Dendritic cell treated with granulocyte-macrophage colony-stimulating factor and Interleukin-4, amounts not matched to agents 40 ng/mL and 50 ng/mL, for 4 days (primary cell): ENCODE measurements at regions not wholly inside any gene's neighbourhood (a gene's known extent, or its start where the extent isn't known, plus 50 kb on each side); places are given as distances from the start of the nearest gene placed in this dataset.
"Not testable (repeated sequence)": the region's sequence is repeated elsewhere in the genome, so short reads cannot be mapped to it uniquely, and the experiment has no call there.

ENCODE experiments used
- H3K27ac Mint-ChIP-seq: one replicate; pipeline ENCODE4 v1.8.0; 2022; ENCODE audit warnings: mild to moderate bottlenecking, mixed read lengths
- H3K27me3 Mint-ChIP-seq: one replicate; pipeline ENCODE4 v1.8.0; 2022; ENCODE audit warnings: mild to moderate bottlenecking, mixed read lengths
- H3K36me3 Mint-ChIP-seq: one replicate; pipeline ENCODE4 v1.8.0; 2022; ENCODE audit warnings: low read depth, mixed read lengths
- H3K4me1 Mint-ChIP-seq: one replicate; pipeline ENCODE4 v1.8.0; 2022; ENCODE audit warnings: low read depth, mixed read lengths
- H3K4me3 Mint-ChIP-seq: one replicate; pipeline ENCODE4 v1.8.0; 2022; ENCODE audit warnings: mild to moderate bottlenecking, moderate library complexity, mixed read lengths
- H3K9me3 Mint-ChIP-seq: one replicate; pipeline ENCODE4 v1.8.0; 2022; ENCODE audit warnings: mixed read lengths
- intact Hi-C: fragments of 100-400 bp; cut with micrococcal nuclease; formaldehyde crosslinking; loops from one replicate; pipeline ENCODE4 v1.15.0; 2022

DNA sequence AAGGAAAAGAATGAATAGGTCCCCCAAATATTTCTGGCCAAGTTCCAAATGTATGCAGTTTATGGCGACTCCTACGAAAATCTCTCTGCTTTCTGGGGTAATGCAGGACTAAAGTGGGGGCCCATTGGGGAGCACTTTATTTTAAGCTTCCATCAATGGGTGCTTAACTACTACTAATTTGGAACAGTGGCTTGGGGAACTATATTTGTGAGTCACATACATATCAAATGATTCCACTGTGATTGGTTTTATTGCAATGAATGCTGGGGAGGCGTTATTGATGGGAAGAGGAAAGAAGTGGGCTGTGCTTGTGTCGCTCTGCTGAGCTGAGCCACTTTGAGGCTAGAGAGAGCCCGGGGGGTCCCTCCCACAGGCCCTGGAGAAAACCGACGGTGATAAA is 560.4 kb upstream of the SALL3 start:
- no peak overlapping the region for H3K4me3 Mint-ChIP-seq
- H3K9me3 Mint-ChIP-seq = no peaks in the 10 kb centered on the region
- H3K4me1 Mint-ChIP-seq = no peaks in the 10 kb centered on the region
- no peaks in the 10 kb centered on the region for H3K36me3 Mint-ChIP-seq
- intact Hi-C loops = no loop called here
- no peak overlapping the region for H3K27ac Mint-ChIP-seq
- peaks cover 1% of the 10 kb centered on the region for H3K27me3 Mint-ChIP-seq

DNA sequence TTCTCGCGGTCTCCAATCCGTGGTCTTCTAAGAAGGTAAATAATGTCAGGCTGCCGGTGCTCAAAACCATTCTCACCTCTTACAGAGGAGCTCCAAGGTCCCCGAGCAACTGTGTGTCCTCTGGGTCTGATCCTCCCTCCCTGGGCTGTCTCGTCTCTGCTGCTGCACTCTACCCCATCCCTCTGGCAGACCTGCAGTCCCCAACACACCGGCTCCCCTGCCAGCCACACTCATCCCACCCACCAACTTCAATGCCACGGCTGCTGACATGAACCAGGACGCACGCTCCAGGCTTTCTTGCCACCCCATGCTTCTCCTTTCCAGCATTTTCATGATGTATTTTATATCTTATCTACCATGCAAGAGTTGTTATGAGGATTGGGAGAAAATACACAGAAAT is 559.5 kb upstream of the SALL3 start:
- H3K36me3 Mint-ChIP-seq = no peaks in the 10 kb centered on the region
- no peaks in the 10 kb centered on the region for H3K4me1 Mint-ChIP-seq
- peaks cover 1% of the 10 kb centered on the region for H3K27me3 Mint-ChIP-seq
- no peak overlapping the region for H3K27ac Mint-ChIP-seq
- H3K4me3 Mint-ChIP-seq = no peak overlapping the region
- intact Hi-C loops = no loop called here
- H3K9me3 Mint-ChIP-seq = no peaks in the 10 kb centered on the region

DNA sequence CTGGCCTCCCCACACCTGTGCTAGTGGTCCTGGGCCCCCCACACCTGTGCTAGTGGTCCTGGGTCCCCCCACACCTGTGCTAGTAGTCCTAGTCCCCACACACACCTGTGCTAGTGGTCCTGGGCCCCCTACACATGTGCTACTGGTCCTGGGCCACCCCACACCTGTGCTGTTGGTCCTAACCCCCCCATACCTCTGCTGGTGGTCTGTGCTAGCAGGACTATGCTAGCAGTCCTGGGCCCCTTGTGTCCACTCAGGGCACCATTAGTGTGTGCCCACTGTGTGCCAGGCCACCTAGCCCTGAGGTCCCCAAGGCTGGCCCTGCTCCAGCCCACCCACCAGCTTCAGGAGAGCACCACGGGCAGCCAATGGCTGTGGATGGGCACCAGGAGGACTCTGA is 558.2 kb upstream of the SALL3 start:
- Mint-ChIP-seq H3K4me3 (no peak overlapping the region), H3K9me3 (no peaks in the 10 kb centered on the region), H3K4me1 (no peaks in the 10 kb centered on the region), H3K27me3 (no peaks in the 10 kb centered on the region), H3K27ac (no peak overlapping the region), H3K36me3 (no peaks in the 10 kb centered on the region)
- intact Hi-C loops = no loop called here

DNA sequence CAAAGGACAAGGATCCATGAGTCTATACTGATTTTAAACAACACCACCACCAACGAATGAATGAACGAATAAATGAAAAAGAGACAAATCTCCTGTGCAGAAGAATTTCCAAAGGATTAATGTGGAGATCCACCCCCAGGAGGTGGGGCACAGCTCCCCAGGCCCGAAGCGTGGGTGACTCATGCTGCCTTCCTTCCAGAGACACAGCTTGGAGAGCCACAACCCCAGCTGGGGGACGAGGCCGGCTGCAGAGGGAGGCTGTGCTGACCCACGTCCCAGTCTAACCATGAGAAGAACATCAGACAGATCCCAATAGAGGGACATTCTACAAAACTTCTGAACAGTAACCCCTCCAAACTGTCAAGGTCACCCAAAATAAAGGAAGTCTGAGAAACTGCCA is 557.3 kb upstream of the SALL3 start:
- no peaks in the 10 kb centered on the region for H3K36me3 Mint-ChIP-seq
- H3K27ac Mint-ChIP-seq = no peak overlapping the region
- H3K9me3 Mint-ChIP-seq = no peaks in the 10 kb centered on the region
- H3K4me1 Mint-ChIP-seq = no peaks in the 10 kb centered on the region
- H3K27me3 Mint-ChIP-seq = no peaks in the 10 kb centered on the region
- H3K4me3 Mint-ChIP-seq = no peak overlapping the region
- intact Hi-C loops = no loop called here

DNA sequence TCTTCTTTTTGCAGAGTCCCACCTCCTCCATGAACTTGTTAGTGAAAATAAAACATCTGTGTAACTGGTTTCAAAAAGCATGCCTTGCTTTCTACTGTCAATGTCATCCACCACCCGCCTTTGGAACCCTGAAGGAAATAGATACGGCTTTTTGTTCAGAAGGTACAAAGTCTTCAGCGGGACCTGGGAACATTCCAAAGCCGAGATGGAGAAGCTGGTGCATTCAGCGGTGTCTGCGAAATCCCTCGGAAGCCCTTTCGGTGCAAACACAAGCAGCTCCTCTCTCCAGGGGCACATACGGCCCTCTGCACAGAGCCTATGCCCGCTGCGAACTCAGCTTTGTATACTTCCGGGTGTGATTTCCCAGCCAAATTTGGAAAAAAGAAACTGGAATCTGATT is 555.8 kb upstream of the SALL3 start:
- Mint-ChIP-seq H3K27me3 (no peaks in the 10 kb centered on the region), H3K4me1 (no peaks in the 10 kb centered on the region), H3K9me3 (no peaks in the 10 kb centered on the region), H3K4me3 (no peak overlapping the region), H3K36me3 (no peaks in the 10 kb centered on the region), H3K27ac (no peak overlapping the region)
- intact Hi-C loops = no loop called here

DNA sequence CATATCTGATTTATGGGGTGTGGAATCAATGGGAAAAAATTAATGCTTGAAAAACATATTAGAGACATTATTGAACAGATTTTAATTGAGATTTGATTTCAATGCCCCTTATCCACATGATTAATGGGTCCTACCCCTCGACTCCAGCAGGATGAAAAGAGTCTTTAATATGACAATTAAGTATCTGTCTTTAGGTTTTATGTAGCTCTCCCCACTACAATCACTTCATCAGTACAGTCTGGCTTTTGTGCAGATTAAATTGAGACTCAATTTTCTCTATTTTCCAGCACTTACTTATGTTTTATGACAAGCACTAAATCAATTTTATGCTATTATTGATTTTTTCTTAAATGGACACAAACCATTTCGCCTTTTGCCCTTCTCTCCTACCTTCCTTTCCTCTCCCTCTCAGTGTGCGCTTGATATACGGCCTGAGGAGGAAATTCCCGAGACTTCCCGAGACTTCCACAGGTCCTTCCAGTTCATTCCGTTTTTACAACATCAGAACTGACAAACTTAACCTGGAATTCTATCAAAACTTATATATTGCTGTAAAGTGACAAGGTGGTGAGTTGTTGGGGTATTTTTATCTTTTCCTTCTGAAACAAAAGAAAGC is 555.1 kb upstream of the SALL3 start:
- H3K4me1 Mint-ChIP-seq = no peaks in the 10 kb centered on the region
- intact Hi-C loops = no loop called here
- no peak overlapping the region for H3K4me3 Mint-ChIP-seq
- H3K9me3 Mint-ChIP-seq = no peaks in the 10 kb centered on the region
- H3K36me3 Mint-ChIP-seq = no peaks in the 10 kb centered on the region
- no peaks in the 10 kb centered on the region for H3K27me3 Mint-ChIP-seq
- H3K27ac Mint-ChIP-seq = no peak overlapping the region

DNA sequence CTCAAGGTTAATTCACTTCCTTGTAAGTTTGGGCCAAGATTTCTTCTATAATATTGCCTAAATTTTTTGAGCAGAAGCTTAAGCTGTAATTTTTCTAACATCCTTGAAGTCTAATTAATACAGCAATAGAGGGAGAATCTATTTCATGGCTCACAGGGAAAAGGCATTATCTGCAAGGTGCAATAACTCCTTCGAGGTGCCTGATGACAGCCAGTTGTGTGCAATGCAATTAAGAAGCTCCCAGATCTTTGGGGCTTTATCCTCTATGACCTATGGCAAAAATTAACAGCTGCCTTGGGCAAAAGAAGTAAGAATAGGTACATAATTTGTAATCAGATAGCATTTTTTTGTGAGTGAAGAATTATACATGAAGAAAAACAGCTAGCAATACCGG is 554.6 kb upstream of the SALL3 start:
- peaks cover under 1% of the 10 kb centered on the region for H3K9me3 Mint-ChIP-seq
- intact Hi-C loops = no loop called here

DNA sequence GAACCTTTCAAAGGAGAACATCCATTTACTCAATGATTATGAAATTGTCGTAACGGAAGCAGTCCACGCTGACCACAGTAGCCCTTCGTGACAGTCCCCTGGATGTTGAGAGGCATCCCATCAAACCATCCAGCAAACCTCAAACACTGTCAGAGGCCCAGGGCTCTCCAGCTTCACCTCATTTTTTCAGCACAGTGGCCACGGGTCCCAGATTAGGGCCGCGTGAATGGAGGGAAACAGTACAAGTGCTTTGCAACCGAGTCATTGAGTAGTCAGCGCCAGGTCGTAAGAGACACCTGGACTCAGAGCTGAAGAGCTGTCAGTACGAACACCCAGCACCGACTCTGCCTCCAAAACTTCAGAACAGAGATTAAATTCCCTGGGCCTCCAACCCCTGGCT is 552.5 kb upstream of the SALL3 start:
- no peak overlapping the region for H3K4me3 Mint-ChIP-seq
- intact Hi-C loops = no loop called here
- H3K27me3 Mint-ChIP-seq = no peaks in the 10 kb centered on the region
- no peaks in the 10 kb centered on the region for H3K4me1 Mint-ChIP-seq
- H3K9me3 Mint-ChIP-seq = peaks cover 19% of the 10 kb centered on the region
- H3K36me3 Mint-ChIP-seq = no peaks in the 10 kb centered on the region
- H3K27ac Mint-ChIP-seq = no peak overlapping the region

More for the DNA sequence above, 554.6 kb upstream of the SALL3 start:
- Mint-ChIP-seq H3K4me1 (no peaks in the 10 kb centered on the region), H3K27ac (no peak overlapping the region), H3K27me3 (no peaks in the 10 kb centered on the region), H3K36me3 (no peaks in the 10 kb centered on the region), H3K4me3 (no peak overlapping the region)

DNA sequence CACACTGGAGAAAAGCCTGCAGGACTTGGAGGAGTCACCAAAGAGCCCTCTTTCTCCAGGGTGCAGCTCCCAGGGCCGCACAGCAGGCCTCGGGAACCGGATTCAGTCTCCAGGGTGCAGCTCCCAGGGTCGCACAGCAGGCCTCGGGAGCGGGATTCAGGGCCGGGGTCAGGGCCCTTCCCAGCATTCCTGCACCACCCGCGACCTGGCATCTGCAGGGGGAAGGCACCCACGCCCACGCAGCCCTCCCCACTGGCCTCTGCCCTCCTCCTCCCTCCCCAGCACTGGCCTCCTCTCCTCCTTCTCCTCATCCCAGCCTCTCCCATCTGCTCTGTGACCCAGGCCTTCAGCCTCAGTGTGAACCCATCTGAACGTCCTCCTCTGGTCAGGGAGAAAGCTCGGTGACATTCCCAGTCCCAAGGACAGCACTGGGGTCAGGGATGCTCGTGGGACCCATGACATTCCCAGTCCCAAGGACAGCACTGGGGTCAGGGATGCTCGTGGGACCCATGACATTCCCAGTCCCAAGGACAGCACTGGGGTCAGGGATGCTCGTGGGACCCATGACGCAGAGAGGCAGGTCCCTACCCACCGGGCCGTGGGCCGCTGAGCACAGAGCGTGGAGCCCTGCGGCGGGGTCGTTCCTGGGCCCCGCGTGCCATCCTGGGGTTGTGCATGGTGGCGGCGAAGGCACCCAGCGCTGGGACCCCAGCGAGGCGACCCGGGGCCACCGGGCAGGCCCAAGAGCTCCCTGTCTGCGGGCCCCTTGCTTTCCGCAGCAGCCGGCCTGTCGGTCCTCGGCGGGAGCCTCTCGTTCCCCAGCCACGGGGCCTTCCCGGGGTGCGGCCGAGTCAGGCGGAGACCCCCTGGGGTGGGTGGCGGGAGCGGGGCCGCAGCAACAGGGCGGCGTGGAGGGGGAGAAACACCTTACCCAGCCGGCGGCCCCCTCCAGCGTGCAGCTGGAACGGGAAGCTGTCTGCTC is 550.2 kb upstream of the SALL3 start:
- no peak overlapping the region for H3K4me3 Mint-ChIP-seq
- H3K4me1 Mint-ChIP-seq = no peaks in the 10 kb centered on the region
- peaks cover 20% of the 10 kb centered on the region for H3K9me3 Mint-ChIP-seq
- no peaks in the 10 kb centered on the region for H3K27me3 Mint-ChIP-seq
- H3K27ac Mint-ChIP-seq = no peak overlapping the region
- H3K36me3 Mint-ChIP-seq = no peaks in the 10 kb centered on the region
- intact Hi-C loops = no loop called here

DNA sequence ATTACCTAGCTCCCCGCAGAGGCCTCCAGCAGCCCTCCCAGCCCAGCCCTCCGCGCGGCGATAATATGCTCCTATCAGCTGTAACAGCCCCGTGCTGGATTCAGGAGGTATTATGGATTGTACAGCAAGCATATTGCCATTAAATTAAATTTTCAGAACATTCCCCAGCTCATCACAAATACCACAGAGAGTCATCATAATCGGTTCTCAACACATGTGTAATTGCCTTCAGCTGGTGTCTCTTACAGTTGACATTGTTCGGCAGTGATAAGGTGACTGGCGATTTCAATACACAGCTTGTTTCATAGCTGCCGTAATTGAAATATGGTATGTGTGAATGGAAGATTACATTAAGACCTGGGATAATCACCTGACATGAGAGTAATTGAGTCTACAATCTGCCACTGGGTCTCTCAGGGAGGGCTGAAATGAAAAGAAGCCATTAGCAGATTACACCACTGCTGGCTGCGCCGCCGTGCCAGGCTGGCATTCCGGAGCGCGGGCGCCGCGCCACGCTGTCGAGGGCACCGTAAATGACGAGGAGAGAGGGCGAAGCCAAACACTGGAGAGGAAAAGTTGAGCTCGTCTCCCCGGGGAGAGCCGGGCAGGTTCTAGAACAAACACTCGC is 549.4 kb upstream of the SALL3 start:
- H3K9me3 Mint-ChIP-seq = peaks cover 20% of the 10 kb centered on the region
- no peaks in the 10 kb centered on the region for H3K36me3 Mint-ChIP-seq
- intact Hi-C loops = no loop called here
- H3K4me3 Mint-ChIP-seq = no peak overlapping the region
- H3K27me3 Mint-ChIP-seq = no peaks in the 10 kb centered on the region
- no peak overlapping the region for H3K27ac Mint-ChIP-seq
- H3K4me1 Mint-ChIP-seq = no peaks in the 10 kb centered on the region

DNA sequence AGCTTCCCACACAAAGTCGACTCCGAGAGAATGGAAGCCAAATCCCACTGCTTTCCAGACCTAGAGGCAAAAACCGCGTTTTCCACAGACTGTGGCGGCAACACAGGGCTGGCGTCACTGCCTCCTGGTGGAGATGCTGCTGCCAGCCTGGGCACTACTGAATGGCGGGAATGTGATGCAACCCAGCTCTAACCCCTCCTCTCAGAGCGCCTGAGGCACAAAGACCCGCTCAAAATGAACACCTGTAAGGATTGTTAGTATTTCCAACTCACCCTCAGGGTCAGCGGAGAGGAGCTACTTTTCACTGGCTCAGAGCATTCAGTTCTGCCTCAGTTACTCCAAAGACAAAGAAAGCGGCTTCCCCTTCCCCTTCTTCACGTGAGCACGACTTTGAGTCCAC is 548.0 kb upstream of the SALL3 start:
- no peaks in the 10 kb centered on the region for H3K27me3 Mint-ChIP-seq
- H3K36me3 Mint-ChIP-seq = no peaks in the 10 kb centered on the region
- intact Hi-C loops = no loop called here
- no peak overlapping the region for H3K27ac Mint-ChIP-seq
- H3K4me3 Mint-ChIP-seq = no peak overlapping the region
- peaks cover 20% of the 10 kb centered on the region for H3K9me3 Mint-ChIP-seq
- H3K4me1 Mint-ChIP-seq = no peaks in the 10 kb centered on the region

DNA sequence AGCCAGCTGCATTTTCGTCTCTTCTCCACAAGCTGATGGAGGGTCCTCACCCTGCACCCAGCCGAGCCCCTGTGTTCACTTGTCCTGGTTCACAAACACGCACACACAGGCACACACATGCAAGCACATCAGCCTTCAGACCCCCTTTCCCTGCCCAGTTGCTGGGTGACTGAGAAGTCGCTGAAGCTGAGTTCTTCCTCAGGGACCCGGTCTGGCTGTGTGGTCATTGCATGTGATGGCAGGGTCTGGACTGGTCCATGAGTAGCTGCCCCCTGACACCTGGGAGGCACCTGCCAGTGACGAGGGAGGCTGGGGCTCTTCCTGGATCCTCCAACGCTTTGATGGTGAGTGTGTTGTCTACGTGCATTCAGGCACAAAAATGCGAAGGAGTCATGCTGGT is 546.1 kb upstream of the SALL3 start:
- H3K9me3 Mint-ChIP-seq = peaks cover 23% of the 10 kb centered on the region
- no peak overlapping the region for H3K27ac Mint-ChIP-seq
- no peaks in the 10 kb centered on the region for H3K4me1 Mint-ChIP-seq
- H3K27me3 Mint-ChIP-seq = no peaks in the 10 kb centered on the region
- H3K4me3 Mint-ChIP-seq = no peak overlapping the region
- intact Hi-C loops = no loop called here
- no peaks in the 10 kb centered on the region for H3K36me3 Mint-ChIP-seq

DNA sequence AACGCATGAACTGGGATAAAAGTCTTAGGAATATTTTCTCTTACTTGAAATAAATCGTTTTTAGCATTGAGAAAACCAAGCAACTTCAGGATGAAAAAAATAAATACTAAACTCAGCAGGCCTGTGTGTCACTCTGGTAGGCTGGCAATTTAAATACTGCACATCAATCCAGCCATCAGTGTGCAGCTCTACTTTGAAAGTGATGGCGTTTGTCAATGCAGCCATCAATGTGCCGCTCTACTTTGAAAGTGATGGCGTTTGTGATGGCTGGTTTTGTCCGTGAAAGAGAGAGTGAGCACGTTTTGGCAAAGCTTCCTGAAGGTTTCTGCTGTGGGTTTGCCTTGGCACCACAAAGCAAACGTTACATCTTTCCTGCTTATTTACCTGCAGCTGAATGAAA is 543.5 kb upstream of the SALL3 start:
- H3K4me3 Mint-ChIP-seq = no peak overlapping the region
- no peaks in the 10 kb centered on the region for H3K27me3 Mint-ChIP-seq
- peaks cover 25% of the 10 kb centered on the region for H3K9me3 Mint-ChIP-seq
- no peaks in the 10 kb centered on the region for H3K36me3 Mint-ChIP-seq
- intact Hi-C loops = no loop called here
- no peak overlapping the region for H3K27ac Mint-ChIP-seq
- no peaks in the 10 kb centered on the region for H3K4me1 Mint-ChIP-seq

DNA sequence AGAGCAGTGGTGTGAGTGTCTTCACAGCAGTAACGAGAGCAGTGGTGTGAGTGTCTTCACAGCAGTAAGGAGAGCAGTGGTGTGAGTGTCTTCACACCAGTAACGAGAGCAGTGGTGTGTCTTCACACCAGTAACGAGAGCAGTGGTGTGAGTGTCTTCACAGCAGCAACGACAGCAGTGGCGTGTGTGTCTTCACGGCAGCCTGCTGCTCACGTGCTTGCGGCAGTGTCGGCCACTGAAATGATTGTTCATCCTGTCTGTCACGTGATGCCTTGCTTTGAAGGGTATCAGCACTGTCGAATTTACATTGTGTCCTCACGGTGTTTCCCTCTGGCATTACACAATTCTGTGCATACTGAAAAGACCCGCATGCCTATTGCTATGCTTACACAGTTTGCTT is 541.4 kb upstream of the SALL3 start:
- H3K4me1 Mint-ChIP-seq, H3K36me3 Mint-ChIP-seq, H3K27ac Mint-ChIP-seq, intact Hi-C loops, H3K27me3 Mint-ChIP-seq, H3K4me3 Mint-ChIP-seq: not testable (repeated sequence)
- peaks cover 14% of the 10 kb centered on the region for H3K9me3 Mint-ChIP-seq
